ENCODE measurements at regions not wholly inside any gene's neighbourhood (a gene's known extent, or its start where the extent isn't known, plus 50 kb on each side); places are given as distances from the start of the nearest gene placed in this dataset.

DNA sequence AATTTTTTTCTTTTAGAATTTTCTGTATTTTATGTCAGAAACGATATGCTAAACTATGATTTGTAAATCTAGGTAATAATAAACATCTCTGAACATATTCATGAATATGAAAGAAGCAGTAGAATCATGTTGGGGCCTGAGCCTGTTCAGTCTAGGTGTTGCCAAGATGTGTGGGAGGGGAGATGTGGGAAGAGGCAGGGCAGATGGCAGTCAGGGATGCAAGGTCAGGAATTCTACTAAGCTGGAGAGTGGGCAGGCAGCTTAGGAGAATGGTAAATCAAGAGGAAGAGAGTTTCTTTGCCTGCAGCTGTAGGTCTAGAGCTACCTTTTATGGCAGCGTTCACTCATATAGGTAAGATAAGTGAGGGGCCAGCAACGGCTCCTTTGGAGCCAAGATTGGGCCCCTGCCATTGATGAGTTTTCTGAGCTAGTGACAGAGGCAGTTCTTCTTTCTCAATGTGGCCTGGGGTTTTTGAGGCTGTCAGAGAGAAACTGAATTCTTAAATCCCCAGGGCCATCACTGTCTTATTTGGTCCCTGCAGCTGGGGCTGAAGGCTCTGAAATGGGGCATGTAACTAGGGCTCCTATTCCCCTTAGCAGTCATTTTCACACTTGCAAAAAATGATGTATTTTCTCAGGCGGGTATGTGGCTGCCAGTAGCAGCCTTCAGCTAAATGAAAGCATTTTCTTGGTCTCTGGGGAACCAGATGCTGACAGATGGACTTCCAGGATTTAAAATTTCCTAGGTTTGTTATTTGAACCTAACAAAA lies 232.8 kb downstream of the PIK3C3 start:
- DNase-seq: no peak

DNA sequence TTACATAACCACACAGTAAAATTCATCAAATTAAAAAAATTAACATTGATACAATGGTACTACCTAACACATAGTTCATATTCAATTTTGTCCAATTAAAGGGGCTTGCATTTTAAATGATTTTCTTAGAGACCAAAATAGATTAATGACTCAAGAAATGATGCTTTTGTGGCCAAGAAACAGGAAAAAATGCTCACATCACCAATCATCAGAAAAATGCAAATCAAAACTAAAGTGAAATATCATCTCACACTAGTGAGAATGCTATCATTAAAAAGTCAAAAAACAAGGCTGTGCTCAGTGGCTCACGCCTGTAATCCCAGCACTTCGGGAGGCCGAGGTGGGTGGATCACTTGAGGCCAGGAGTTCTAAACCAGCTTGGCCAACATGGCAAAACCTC lies 235.6 kb downstream of the PIK3C3 start:
- no peak for DNase-seq

DNA sequence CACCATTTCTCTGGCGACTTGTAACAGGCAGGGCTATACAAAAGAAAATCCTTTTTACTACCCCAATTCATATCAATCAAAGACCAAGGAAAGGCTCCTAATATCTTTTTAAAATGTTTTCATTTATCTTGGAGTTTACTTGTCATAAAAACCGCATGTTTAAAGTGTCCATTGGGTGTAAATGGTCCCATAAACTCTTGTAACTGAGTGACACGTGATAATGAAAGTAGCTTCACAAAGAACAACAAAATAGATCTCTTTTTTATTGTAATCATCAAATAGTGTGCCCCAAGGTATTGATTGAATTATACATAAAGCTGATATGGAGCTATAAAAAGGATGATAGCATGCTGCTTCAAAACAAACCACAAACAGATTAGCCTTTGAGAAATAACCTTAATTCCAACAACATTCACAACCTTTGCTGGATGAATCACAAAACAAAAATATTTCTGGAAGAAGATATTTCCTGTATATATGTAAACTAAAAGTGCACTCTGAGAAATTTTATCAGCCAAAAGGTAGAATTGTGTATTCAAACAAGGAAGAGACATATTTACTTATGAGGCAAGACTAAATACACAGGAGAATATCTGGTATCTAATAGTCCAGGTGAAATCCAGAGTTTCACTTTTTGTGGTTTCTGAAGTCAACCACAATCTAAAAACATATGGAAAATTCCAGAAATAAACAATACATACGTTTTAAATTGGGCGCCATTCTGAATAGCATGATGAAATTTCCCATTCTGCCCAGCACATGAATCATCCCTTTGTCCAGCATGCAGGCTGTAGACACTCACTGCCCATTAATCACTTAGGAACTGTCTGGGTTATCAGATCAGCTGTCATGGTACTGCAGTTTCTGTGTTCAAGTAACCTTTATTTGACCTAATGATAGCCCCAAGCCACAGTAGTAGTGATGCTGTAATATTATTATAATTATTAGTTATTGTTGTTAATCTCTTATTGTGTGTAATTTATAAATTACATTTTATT lies 237.5 kb downstream of the PIK3C3 start:
- no peak for DNase-seq

DNA sequence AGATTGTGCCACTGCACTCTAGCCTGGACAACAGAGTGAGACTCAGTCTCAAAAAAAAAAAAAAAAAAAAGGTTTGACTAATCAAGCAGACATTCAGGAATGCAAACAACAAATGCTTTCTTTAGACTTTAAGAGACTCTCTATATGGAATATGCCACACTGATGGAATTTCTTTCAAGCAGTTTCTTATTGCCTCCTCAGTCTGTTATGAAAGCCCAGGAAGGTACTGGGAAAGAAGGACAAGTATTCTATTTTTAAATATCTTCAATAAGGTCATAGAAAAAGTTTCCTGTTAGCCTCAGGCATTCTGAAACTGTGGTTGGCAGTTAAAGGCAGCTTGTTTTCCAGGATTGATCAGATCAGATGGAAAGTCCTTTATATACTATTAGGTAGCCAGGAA lies 241.6 kb downstream of the PIK3C3 start:
- no peak for DNase-seq

DNA sequence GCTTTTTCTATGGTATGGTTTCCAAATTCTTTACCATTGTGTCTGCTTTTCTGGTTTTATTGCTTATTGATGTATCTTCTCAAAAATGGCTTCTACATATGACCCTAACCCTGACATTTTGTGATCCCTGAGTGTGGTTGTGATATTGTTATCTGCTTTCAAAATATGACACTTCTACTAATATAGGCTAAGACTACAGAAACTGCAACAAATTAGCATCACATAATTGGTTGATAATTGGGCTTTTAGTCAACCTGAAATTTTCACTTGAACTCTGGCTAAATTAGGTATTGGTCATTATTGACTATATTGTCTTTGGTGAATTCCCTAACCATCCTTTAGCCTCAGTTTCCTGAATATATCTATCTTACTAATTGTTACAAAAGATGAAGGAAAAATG lies 246.1 kb downstream of the PIK3C3 start:
- no peak for DNase-seq

DNA sequence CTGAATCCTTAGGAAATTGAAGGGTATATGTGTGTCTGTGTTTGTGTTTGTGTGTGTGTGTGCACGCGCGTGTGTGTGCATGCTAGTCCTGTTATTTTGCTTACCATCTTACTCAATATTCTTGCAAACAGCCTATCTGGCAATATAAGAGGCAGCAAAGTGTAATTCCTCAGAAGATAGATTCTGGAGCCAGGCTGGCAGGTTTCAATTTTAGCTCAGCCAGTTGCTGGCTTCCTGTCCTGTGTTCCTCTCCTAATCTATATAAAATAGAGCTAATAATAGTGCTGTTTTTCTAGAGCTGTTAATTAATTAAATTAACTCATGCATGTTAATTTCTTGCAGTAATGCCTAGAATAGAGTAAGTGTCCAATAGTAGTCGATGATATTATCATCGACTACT lies 256.2 kb downstream of the PIK3C3 start:
- no peak for DNase-seq

DNA sequence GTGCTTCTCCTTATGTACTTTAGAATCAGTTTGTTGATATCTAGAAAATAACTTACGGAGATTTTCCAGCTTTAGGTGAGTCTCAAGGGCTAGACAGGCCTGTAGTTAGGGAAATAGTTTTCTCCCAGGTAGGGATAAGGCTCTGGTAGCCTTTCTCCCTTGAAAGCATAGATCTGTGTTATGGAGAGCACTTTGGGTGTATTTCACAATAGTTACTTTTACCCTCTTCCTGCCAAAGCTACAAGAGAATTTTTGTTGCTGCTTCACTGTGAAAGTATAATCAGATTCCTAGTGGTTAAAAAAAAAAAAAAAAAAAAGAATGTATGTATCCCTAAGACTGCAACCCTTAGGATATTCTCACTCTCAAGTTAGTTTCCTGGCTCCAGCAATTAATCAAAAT lies 267.5 kb downstream of the PIK3C3 start:
- DNase-seq: no peak

DNA sequence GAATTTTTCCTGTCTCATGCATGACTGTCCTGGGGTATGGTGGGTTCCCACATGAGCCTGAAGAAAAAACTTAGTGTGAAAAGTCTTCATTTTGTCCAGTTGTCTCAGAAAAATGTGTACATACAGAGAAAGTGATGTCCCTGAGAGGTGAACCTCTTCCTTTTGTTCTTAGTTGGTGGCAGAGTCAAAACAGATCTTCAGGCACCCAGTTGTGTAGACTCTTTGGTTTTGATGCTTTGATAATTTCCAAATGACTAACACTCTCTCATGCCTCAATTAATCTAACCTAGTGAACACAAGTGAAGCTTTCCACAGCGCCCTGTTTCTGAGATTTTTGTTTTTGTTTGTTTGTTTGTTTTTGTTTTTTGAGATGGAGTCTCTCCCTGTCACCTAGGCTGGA lies 273.5 kb downstream of the PIK3C3 start:
- no peak for DNase-seq

DNA sequence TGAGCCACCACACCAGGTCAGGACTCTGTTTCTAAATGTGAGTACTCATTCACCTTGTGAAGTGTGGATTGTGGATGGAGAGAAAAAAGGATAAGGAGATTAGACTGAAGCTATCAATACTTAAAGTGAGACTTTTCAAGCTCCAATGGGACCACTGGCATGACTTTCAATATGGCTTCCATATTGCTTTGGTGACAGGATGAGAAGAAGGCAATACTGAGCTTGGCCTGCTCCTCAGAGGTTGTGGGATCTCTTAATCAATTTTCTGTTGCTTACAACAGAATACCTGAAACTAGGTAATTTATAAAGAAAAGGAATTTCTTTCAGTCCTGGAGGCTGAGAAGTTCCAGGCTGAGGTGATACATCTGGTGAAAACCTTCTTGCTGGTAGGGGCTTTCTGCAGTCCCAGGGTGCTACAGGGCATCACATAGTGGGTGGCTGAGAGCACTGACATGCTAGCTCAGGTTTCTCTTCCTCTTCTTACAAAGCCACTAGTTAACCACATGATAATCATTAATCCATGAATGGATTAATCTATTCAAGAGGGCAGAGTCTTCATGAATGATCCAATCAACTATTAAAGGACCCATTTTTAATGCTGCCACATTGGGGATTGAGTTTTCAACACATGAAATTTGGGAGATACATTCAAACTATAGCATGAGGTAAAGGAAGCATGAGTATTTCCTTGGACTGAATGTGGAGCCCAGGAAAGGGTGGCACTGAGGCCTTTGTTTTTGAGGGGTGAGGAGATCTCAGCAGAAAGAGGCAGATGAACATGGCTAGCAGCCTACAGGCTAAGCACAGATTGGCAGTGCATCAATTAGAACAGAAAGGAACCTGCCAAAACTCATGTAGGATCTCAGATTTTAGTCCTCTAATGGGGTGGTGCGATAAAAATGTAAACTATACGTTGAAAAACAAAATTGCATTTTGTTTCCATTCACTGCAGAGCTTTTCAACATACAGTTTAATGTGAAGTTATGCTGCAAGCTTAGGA lies 274.5 kb downstream of the PIK3C3 start:
- DNase-seq: no peak

DNA sequence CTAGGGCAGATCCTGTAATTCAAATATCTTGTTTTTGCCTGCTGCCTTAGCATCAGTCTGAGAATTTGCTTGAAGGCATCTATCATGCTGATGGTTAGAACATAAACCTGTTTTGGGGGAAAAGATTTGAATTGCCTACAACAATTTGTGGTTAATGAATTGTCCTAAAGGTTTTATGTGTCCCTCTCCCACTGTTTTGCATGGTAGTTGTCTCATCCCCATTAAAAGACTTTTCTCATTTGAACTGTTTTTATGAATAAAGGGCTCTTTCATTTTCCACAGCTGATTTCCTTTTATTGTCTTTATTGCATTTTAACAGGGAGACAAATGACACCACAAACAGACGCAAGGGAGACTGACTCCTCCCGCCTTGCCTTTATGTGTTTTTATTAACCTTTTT lies 275.6 kb downstream of the PIK3C3 start:
- no peak for DNase-seq

DNA sequence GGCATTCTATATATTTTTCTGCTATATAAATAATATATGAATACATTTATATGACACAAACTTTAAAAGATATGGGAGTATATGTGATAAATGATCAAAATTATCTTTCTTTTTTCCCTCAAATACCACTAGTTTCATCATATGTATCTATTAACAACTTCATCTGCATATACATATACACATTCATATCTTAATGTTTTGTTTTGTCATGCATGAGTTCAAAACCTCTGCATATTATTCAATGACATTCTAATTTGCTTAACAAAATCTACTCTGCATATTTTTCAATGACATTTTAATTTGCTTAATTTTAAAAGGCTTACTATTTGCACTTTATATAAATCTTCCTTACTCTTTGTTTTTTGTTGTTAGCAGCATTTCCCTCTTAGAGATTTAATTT lies 276.2 kb downstream of the PIK3C3 start:
- DNase-seq: no peak

DNA sequence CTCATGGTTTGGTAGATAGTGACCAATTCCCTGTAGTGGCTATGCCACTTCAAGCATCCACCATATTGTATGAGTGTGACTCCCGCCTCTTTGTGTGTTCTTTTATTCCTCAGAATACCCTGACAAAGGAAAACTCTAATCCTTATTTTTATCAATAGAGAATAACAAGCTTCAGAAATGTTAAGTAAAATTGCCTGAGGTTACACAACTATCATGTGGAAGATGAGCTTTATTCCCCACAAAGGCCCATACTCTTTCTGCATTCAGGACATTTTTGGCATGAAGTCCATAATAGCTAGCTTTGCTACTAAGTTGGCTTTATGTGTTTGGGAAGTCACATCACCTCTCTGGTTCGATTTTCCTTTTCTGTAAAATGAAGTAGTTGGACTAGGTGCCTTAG lies 276.8 kb downstream of the PIK3C3 start:
- DNase-seq: no peak

DNA sequence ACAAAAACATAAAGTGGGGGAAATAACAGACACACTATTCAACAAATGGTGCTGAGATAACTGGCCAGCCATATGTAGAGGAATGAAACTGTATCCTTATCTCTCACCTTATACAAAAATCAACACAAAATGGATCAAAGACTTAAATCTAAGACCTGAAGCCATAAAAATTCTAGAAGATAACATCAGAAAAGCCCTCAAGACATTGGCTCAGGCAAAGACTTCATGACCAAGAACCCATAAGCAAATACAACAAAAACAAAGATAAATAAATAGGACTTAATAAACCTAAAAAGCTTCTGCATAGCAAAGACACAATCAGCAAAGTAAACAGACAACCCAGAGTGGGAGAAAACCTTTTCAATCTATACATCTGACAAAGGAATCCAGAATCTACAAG lies 278.9 kb downstream of the PIK3C3 start:
- no peak for DNase-seq

DNA sequence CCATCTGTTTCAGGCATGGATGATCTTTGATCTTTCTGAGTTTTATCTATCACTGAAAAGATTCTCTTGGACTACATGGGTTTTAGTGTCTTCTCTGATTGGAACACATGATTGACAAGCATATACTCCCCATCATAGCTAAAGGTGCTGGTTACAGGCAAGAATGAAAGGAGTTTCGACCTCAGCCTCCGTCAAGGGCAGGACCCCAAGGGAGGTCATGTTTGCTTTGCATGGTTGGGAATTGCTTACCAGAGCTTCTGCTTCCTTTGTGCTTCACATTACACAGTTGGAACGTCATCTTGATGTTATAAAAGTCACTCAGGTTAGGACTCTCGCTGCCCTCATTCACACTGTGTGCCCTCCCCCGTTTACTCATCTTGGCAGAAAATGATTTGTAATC lies 287.7 kb downstream of the PIK3C3 start:
- no peak for DNase-seq

DNA sequence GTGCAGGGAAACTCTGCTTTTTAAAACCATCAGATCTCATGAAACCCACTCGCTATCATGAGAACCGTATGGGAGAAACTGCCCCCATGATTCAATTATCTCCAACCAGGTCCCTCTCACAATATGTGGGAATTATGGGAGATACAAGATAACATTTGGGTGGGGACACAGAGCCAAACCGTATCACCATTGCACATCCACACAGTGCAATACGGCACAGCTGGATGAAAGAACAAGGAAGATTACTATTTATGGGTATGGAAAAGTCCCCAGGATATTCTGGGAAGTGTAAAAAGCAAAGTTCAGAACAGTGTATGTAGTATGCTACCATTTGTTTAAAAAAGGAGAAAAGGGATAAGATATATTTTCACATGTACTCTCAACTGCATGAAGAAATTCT lies 290.1 kb downstream of the PIK3C3 start:
- DNase-seq: no peak

DNA sequence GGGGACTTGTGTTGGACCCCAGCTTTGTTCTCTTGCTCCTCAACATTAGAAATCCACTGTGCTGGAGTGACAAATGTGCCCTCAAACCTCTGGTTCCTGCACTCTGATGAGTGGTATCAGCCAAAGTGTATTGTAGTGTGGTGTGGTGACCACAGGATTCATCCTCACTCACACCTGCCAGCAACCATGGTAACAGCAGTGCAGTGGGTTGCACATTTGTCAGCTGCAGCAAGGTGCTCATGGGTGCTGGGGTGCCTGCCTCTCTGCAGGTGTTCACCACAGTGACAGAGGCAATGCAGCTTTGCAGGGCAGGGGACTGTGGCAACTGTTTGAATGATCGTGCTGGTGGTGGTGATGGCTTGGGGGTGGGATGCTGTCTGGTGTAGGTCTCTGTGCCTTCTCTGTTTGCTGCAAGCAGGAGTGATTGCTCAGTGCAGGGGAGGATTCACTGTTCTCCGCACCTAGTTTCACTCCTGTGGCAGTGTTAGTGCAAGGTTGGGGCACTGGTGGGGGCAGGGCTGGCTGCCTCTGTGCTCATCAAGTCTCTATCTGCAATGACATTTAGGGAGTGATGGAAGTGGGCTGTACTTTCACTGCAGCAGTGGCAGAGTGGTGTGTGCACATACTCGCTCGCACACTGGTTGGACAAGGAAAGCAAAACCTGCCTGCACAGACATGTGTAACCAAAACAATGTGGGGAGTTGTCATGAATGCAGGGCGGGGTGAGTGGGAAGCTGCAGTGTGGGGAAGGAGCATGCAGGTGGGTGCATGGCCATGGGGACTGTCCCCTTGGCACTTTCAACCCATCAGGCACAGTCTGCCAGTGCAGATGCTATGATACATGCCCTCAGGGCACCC lies 301.1 kb downstream of the PIK3C3 start:
- no peak for DNase-seq

DNA sequence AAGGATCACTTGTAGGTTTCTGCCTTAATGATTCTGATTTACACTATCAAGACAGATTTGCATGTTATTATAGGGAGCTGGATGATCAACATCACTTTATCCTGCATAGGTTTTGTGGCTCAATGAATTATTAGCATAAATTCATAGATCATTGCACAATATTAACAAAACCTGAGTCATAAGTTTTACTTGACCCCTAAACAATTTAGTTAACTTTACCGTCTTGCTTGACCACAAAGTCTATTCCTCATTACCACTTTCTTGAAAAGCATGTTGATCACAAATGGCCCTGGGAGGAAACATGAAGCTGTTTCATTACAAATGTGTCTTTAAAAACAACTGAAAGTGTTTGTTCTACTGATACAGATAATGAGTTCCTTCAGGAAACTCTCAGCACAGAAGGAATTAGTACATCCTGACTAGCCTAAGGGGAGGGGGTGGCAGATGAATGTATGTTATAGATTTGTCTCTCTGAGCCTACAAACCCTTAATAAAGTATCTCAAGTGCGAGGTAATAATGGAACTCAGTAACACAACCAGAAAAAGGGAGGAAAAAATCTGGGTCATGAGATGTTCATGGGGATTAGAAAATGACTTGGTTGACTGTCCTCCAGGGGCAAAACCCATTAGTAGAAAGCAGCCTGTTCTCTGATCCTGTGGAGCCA lies 303.4 kb downstream of the PIK3C3 start:
- no peak for DNase-seq

DNA sequence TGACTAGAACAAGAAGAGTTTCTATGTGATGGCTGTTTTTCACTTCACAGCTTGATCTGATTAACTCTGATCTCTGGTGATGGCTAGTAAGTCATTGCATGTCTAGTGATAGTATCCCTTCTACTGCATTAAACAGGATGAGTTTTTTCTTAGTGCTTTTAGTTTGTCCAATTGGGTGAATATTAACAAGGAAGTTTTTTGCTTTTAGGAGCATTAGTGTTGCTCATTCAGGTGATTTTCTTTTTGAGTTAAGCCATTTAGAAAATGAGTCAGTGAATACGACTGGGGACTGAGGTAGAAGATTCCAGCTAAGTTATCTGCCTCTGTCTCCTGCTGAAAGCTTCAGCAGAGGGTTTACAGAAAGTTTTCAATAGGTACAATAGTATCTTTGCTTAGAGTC lies 306.7 kb downstream of the PIK3C3 start:
- DNase-seq: no peak

DNA sequence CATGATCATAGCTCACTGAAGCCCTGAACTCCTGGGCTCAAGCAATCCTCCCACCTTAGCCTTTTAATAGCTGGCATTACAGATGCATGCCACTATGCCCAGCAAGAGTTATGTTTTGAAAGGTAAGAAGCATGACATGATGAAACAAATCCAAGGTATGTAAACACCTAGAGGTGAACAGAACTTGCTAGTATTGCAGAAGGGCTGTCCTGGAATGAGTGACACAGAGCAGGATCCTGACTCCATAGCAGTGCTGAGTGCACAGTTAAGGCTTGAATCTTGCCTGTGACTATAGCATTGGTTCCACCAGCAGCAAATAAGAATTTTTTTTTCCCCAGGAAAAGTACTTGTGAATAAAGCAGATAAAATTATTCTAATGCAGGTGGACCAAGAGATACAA lies 309.5 kb downstream of the PIK3C3 start:
- no peak for DNase-seq

DNA sequence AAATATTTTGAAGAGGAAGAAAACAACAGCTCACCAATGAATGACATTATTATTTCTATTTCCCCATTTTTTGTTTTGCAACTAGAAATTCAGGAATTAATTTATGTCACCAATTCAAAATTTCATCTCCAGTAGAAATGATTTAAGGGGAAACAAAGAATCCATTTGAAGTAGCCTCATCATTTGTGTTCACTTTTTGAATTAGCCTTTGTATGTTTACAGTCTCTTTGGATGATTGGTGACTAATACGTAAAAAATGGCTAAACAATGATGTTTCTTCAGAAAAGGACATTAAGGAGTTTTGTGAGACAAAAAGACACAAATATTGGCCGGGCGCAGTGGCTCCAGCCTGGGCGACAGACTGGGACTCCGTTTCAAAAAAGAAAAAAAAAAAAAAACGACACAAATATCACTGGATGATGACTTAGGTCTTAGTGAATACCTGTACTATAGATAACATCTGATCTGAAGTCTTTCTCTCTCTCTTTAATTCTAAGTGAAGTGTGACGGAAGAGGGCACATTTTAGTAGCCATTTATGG lies 313.2 kb downstream of the PIK3C3 start:
- no peak for DNase-seq

DNA sequence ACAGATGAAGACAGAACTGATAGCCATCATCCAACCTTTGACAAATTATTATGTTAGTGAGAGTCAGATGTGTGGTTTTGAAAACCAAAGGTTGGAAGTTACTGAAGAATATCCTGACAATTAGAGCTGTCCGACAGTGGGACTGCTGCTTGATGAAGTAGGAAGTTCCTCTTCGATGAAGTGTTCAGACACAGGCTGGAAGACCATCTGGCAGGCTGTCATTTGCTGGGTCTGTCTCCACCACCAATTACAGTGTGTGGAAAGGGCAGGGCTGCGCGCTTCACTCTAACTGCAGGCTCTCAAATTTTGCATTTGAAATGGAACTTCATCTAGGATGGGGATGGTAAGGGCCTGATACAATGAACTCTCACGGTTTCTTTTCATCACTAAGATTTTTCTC lies 313.8 kb downstream of the PIK3C3 start:
- DNase-seq: no peak

Data from NCI-H1436 treated with DMSO at 0.1 percent for 48 hours (cell line).